HT1080 (cell line): ENCODE measurements at regions not wholly inside any gene's neighbourhood (a gene's known extent, or its start where the extent isn't known, plus 50 kb on each side); places are given as distances from the start of the nearest gene placed in this dataset.
A peak's percentile ranks its signal among the peaks of the same experiment; 100 is the strongest.
"Not testable (repeated sequence)": the region's sequence is repeated elsewhere in the genome, so short reads cannot be mapped to it uniquely, and the experiment has no call there.

Experiments
- DNase-seq: peaks from one replicate; pipeline ENCODE4 v3.0.0-alpha.2; 2015; ENCODE audit warnings: low read depth

- DNase-seq: no peak
Measured at GRCh38 chr9:119768266-119768665, 399.0 kb upstream of the BRINP1 start.

DNA sequence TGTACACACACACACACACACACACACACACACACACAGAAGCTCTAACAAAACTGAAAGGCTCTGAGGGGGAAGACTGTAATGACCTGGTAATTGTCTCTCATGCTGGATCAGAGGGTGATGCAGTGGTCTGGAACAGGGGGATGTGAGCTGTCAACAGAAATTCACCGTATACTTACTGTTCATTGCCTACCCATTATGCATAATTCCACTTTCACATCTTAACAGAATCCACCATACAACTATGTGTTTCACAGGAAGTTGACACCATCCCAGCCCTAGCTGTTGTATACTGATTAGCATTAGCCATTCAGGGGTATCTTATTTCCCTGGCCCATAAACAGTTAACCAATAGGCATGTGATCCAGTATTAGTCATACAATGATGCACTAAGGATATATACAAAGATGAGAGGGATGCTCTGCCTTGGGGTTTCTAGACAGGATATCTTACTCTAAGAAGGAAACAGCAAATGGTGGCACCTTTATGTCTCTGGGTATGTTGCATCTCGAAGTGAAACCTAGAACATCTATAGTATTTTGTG is 396.5 kb upstream of the BRINP1 start:
- DNase-seq: peak; percentile 3

DNA sequence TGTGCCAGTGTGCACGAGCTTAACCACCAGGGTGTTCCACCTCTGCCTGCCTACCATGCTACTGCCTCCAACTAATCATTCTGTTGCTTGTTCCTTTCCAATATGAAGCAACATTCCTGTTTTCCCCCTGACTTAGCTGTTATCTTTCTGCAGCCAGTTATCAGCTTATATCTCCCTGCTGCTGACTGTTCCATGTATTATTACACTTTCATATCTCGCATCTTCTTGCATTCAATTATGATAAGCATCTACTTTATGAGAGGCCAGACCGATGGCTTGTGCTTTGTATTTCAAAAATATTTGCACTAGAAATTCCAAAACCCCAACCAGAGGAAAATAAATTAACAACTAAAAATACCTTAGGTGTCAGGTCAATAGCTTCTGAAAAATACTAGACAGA is 394.0 kb upstream of the BRINP1 start:
- DNase-seq: no peak

DNA sequence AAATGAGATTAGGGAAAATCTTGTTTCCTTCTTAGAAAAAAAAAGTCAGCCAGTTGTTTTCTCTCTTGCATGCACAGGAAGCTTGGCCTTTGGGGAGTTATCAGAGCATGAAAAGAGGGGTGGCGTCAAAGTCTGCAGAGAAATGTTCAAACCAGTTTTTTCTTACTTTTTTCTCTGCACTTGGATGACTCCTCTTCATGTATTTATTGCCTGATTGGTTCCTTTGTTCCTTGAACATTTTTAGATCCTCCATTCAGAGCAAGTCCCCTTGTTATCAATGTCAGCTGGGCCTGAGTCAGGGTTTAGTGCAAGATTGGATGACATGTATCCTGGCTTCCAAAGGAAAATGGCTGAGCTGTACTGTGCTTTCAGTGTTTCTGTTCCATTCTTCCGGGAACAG is 392.6 kb upstream of the BRINP1 start:
- no peak for DNase-seq

DNA sequence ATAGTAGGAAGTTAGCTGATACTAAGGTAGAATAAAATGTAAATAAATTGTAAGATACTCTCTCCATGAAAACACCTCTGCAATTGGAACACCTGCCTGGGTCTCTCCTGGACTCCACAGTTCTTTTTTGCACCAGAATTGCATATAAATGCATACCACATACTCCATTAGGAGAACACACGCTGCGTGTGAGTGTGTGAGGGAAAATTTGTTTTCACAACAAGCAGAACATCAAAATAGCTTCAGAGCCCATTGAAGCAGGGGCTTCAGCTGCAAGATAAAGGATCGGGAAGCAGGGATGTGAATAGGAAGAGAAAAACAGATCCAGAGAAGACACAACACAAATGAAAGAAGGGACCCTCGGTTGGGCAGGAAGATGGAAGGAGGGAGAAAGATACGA is 389.8 kb upstream of the BRINP1 start:
- no peak for DNase-seq

- no peak for DNase-seq
Measured at GRCh38 chr9:119758241-119758640, 389.0 kb upstream of the BRINP1 start.

- no peak for DNase-seq
Measured at GRCh38 chr9:119739476-119739875, 370.2 kb upstream of the BRINP1 start.

- no peak for DNase-seq
Measured at GRCh38 chr9:119736491-119737454, 367.5 kb upstream of the BRINP1 start.

DNA sequence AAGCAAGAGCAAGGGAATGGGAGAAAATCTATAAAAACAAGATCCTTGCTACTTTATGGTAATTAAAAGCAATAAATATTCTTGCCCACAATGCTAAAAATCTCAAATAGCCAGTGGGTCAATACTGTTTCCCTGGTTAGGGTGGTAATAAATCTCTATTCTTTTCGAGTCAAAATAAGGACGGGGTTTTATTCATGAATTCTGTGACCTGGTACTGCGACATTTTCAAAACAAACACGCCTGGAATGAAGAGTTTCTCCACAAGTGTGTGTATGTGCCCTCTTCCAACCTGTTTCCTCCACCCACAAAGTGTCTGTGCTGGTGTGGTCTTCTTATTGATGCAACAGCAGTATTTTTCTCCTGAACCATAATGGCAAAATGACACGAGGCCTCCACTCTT is 358.8 kb upstream of the BRINP1 start:
- no peak for DNase-seq

DNA sequence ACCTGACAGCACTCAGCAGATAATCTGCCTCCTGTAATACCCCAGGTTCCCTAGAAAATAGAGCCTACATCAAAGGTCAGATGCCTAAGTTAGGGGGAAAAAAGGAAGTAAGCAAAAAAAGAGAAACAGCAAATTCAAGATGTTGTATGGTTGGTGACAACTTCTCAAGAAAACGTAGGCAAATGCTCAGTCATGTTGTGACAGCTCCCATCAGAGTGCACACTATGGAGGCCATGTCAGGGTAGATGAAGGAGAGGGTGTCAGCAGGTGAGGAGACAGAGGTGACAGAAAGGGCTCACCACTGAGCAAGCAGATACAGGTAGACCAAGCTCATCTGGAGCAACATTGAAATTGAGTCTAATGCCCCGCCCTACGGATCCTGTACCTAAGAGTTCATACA is 356.8 kb upstream of the BRINP1 start:
- no peak for DNase-seq

GRCh38 chr9:119722384-119722783 is 353.1 kb upstream of the BRINP1 start:
- DNase-seq: no peak

DNA sequence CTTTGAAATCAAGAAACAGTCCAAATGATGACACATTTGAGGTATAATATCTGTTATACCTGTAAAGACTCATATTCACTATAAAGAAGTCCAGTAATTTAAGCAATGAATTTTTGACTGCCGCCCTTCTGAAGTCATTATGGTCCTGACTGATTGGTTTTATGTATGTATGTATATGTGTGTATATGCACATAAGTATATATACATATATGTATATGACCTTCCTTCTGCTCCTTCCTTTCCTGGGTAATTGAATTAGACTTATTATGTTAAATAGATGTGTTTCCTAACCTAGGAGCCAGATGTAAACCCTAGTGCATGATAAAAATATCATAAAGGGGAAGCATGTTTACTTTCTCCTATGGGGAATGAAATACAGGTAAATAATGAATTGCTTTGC is 343.1 kb upstream of the BRINP1 start:
- no peak for DNase-seq

DNA sequence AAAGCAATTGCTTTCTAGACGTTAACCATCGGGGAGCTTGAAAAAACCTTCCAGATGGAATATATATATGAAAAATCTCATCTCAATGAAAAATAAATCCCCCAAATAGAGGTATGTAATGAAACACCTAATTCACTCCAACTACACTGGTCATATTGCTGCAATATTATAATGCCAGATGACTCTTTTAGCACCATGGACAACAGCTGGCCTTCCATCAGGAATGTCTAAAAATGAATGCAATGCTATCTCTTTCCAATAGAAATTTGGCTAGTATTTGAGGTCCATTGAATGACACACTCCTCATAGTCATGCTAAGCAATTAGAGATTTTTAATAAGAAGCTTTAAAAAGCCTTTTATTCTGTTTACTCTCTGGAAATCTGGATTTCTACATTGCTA is 340.2 kb upstream of the BRINP1 start:
- DNase-seq: no peak

GRCh38 chr9:119707228-119707845 is 338.1 kb upstream of the BRINP1 start:
- no peak for DNase-seq

GRCh38 chr9:119701651-119702050 is 332.4 kb upstream of the BRINP1 start:
- no peak for DNase-seq

DNA sequence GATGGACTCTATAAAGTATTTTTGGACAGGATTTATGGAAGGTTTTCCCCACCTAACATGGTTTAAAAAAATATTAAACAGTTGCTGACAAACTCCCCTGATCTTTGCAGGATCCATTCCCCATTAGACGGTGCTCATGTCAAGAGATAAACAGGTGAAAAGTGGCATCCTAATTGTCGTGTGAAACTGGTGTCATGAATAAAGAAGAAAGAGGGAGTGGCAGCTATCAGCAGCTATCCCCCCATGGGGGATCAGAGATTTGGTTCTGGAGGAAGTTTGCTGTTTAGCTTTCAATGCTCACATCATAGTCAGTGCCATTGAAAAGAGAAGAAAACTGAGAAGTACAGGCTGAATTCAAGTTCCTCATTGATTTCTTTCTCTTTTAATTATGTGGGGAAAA is 329.3 kb upstream of the BRINP1 start:
- no peak for DNase-seq

GRCh38 chr9:119697996-119698395 is 328.8 kb upstream of the BRINP1 start:
- DNase-seq: no peak

- peak; percentile 2 for DNase-seq
Measured at GRCh38 chr9:119689879-119690278, 320.6 kb upstream of the BRINP1 start.

DNA sequence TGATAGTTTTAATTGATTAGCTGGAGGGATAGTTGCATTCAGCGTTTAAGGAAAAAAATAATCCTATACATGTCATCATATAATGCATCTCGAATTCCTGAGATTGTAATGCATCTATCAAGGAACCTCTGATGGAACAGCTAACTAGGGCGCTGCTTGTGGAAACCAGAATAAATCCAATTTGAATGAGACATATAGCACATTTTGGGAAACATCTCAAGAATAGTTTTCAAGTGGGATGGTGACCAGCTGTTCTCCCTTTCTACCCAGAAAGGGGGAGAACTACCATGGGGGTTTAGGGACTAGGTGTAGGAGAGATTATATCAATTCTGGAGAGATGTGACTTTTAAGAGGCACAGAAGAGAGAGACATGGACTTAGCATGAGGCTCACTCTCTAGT is 319.3 kb upstream of the BRINP1 start:
- DNase-seq: no peak

DNA sequence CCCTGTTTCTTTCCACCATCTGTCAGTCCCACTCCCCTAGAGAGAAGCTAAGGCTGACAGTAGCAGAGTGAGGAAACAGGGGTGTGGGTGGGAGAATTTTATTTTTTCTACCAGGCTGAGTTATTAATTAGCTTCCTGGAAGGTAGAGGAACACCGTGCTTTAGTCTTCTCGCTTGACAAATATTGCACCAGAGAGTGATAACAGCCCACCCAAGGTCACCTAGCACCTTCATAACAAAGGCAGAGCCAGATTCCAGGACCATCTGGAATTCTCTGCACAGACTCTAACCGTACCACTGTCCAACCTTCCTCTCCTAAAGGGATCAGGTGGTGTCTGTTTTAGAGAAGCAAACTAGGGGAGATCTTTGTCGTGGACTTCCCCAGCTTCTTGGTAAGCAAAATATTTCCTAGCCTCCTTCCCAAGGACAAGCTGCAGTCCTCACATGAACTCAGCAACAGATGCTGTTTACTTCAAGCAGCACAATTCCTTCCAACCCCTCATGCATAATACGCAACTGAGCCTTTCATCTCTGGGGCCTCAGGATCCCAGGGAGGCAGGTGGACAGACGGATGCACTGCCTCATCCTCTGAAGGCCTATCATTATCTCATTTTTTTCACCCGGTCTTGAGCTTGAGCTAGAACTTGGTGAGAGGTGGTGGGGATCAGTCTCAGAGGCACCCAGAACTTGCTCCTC is 308.7 kb upstream of the BRINP1 start:
- DNase-seq: no peak

GRCh38 chr9:119675951-119676350 is 306.7 kb upstream of the BRINP1 start:
- no peak for DNase-seq

- DNase-seq: not testable (repeated sequence)
Measured at GRCh38 chr9:119672763-119673162, 303.5 kb upstream of the BRINP1 start.
